Colonic mucosa (tissue), 4 donors: ENCODE measurements at regions not wholly inside any gene's neighbourhood (a gene's known extent, or its start where the extent isn't known, plus 50 kb on each side); places are given as distances from the start of the nearest gene placed in this dataset.

Experiments
- DNase-seq: peaks from one replicate; pipeline ENCODE4 v3.0.0-alpha.2; 2020
- H3K27ac ChIP-seq: fragments of 200-600 bp; one replicate; pipeline ENCODE4 v1.8.0; 2021
- H3K27me3 ChIP-seq: fragments of 200-600 bp; one replicate; pipeline ENCODE4 v1.8.0; 2021
- H3K36me3 ChIP-seq: fragments of 200-600 bp; one replicate; pipeline ENCODE4 v1.8.0; 2021
- H3K4me1 ChIP-seq: fragments of 200-600 bp; one replicate; pipeline ENCODE4 v1.8.0; 2021; ENCODE audit warnings: mild to moderate bottlenecking
- H3K4me3 ChIP-seq: fragments of 200-600 bp; one replicate; pipeline ENCODE4 v1.8.0; 2021
- H3K9ac ChIP-seq, 2 donors: one replicate each; pipeline ENCODE4 v1.7.0; 2013; ENCODE audit warnings: control low read depth in 2 of 2, low read depth in 2 of 2, low read length in 2 of 2
- H3K9me3 ChIP-seq: fragments of 200-600 bp; one replicate; pipeline ENCODE4 v1.8.0; 2021
- intact Hi-C: fragments of 100-400 bp; cut with DNase I; formaldehyde crosslinking; loops from one replicate; pipeline ENCODE4 v1.14.1; 2022
- TF ChIP-seq, protein P1 (sequence below): fragments of 200-600 bp; IDR thresholded peaks from one replicate; pipeline ENCODE4 v1.8.0; 2022; ENCODE audit warnings: antibody characterized with exemption, mild to moderate bottlenecking
- donor health status: healthy.
- donor health status: DM: no; HTN: no; CAD: no.
- donor health status: DM: no; HTN: no; CAD: no.

DNA sequence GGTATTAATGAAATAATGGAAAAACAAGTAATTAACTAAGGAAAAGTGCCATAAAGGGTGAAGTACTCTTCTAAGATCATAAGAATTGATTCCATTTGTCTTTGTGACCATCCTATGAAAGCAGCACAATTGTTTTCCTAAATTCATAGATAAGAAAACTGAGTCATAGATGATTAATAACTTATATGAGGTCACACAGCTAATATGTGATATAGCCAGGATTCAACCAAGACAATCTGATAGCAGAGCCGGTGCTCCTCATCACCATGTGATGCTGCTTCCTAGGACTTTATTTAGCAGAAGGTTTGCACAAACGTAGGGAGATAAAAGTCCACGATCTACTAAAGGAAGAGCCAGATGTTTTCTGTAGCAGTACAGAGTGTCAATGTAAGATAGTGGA is 181.5 kb upstream of the SYT1 start:
- Histone ChIP-seq H3K27me3 (no peaks in the 10 kb centered on the region), H3K4me1 (no peaks in the 10 kb centered on the region), H3K4me3 (no peak overlapping the region), H3K36me3 (no peaks in the 10 kb centered on the region), H3K9ac (no peak overlapping the region), H3K9me3 (no peaks in the 10 kb centered on the region), H3K27ac (no peak overlapping the region)
- TF ChIP-seq, protein P1, sequence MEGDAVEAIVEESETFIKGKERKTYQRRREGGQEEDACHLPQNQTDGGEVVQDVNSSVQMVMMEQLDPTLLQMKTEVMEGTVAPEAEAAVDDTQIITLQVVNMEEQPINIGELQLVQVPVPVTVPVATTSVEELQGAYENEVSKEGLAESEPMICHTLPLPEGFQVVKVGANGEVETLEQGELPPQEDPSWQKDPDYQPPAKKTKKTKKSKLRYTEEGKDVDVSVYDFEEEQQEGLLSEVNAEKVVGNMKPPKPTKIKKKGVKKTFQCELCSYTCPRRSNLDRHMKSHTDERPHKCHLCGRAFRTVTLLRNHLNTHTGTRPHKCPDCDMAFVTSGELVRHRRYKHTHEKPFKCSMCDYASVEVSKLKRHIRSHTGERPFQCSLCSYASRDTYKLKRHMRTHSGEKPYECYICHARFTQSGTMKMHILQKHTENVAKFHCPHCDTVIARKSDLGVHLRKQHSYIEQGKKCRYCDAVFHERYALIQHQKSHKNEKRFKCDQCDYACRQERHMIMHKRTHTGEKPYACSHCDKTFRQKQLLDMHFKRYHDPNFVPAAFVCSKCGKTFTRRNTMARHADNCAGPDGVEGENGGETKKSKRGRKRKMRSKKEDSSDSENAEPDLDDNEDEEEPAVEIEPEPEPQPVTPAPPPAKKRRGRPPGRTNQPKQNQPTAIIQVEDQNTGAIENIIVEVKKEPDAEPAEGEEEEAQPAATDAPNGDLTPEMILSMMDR, result no peak
- intact Hi-C loops, result no loop called here
- no peak for DNase-seq

DNA sequence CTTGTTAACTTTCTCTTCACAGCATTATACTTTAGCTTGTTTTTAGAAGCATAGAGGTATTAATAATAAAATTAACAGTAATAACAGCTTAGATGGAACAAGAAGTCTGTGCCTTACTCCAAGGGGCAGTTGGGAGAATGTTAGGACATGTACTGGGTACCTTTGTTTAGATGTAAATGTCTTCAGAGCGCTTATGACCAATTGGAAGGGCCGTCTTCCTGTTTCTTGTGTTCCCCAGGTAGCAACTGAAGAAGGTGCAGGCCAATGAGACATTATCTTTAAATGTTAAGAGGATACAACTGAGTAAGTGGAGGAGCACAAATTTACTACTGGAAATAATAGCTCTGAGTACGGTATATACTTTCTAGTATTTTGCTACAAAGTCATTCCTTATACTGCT is 180.9 kb upstream of the SYT1 start:
- DNase-seq, result no peak
- TF ChIP-seq, protein P1, result no peak
- no peak overlapping the region for H3K9ac ChIP-seq
- no peaks in the 10 kb centered on the region for H3K9me3 ChIP-seq
- intact Hi-C loops, result no loop called here
- no peak overlapping the region for H3K27ac ChIP-seq
- H3K36me3 ChIP-seq, result no peaks in the 10 kb centered on the region
- no peaks in the 10 kb centered on the region for H3K4me1 ChIP-seq
- H3K27me3 ChIP-seq, result no peaks in the 10 kb centered on the region
- H3K4me3 ChIP-seq, result no peak overlapping the region

DNA sequence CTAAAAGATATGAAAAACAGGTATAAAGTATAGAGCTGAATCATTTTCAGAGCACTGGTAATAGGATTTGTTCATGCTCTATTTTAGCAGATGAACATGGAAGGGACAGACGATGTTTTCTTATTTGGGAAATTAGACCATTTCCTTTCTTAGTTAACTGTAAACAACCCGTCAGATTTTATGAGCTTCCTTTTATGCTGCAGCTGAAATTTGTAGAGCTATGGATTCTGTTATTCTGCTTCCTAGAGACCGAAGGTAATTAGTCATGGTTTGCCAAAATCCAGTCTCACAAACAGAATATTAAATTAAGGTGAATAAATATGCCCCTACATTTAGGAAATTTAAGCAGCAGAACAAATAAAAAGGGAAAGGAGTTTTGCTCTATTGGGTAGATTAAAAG is 180.2 kb upstream of the SYT1 start:
- Histone ChIP-seq H3K4me1 (no peaks in the 10 kb centered on the region), H3K36me3 (no peaks in the 10 kb centered on the region), H3K27me3 (no peaks in the 10 kb centered on the region), H3K9ac (no peak overlapping the region), H3K27ac (no peak overlapping the region), H3K9me3 (no peaks in the 10 kb centered on the region), H3K4me3 (no peak overlapping the region)
- DNase-seq, result no peak
- TF ChIP-seq, protein P1, result no peak
- intact Hi-C loops, result no loop called here

DNA sequence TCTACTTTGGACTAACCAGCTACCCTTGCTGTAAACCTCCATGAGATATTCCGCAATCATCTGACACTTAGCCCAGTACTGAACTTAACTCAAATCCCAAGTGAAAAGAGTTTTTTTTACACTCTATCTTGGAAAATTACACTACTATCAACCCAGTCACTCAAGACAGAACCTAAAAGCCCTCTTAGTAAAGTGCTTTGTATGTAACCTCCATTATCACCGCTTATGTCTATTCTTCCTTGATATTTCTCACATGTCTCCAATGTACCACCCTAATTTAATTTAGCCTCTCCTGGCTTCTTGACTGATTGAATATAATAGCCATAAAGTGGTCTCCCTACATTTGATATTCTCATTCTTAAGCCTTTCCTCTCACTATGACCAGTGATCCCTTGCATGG is 168.8 kb upstream of the SYT1 start:
- Histone ChIP-seq H3K4me1 (no peaks in the 10 kb centered on the region), H3K27ac (no peak overlapping the region), H3K9ac (no peak overlapping the region), H3K36me3 (no peaks in the 10 kb centered on the region), H3K4me3 (no peak overlapping the region), H3K27me3 (no peaks in the 10 kb centered on the region), H3K9me3 (no peaks in the 10 kb centered on the region)
- intact Hi-C loops, result no loop called here
- DNase-seq, result no peak
- TF ChIP-seq, protein P1, result no peak

DNA sequence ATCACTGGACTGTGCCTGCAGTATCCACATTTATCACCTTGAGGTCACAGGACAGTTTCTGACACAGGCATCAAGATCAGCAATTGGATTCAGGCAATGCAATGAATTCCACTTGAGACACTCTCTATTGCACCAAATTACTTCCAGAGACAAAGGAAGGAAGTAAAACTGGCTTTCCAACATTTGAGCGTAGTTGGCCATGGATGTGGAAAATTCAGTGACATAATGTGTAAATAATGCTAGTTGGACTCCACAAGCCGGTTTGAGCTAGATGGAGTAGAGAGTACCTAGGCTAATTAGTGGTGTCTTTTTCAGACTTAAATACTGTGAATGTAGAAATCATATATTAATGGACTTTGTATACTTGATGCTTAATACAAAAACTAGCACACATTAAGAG is 168.3 kb upstream of the SYT1 start:
- no peak overlapping the region for H3K9ac ChIP-seq
- H3K4me1 ChIP-seq, result no peaks in the 10 kb centered on the region
- H3K9me3 ChIP-seq, result no peaks in the 10 kb centered on the region
- H3K27me3 ChIP-seq, result no peaks in the 10 kb centered on the region
- H3K36me3 ChIP-seq, result no peaks in the 10 kb centered on the region
- no peak for DNase-seq
- TF ChIP-seq, protein P1, result no peak
- H3K4me3 ChIP-seq, result no peak overlapping the region
- no peak overlapping the region for H3K27ac ChIP-seq
- intact Hi-C loops, result no loop called here

DNA sequence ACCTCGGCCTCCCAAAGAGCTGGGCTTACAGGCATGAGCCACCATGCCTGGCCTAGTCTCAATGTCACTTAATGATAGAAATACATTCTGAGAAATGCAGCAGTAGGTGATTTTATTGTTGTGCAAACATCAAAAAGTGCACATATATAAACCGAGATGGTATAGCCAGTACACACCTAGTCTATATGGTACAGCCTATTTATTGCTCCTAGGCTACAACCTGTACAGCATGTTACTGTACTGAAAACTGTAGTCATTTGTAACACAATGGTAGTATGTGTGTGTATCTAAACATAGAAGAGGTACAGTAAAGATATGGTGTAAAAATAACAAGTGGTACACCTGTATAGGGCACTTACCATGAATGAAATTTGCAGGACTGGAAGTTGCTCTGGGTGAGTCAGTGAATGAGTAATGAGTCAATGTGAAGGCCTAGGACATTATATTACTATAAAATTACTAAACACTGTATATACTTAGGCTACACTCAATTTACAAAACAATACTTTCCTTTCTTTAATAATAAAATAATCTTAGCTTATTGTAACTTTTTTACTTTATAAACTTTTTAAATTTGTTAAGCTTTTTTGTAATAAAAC is 166.7 kb upstream of the SYT1 start:
- TF ChIP-seq, protein P1, result no peak

More for the DNA sequence above, 166.7 kb upstream of the SYT1 start:
- no peak for DNase-seq
- no peak overlapping the region for H3K4me3 ChIP-seq
- intact Hi-C loops, result no loop called here
- no peaks in the 10 kb centered on the region for H3K9me3 ChIP-seq
- H3K27ac ChIP-seq, result no peak overlapping the region
- H3K27me3 ChIP-seq, result no peaks in the 10 kb centered on the region
- H3K9ac ChIP-seq, result no peak overlapping the region
- no peaks in the 10 kb centered on the region for H3K36me3 ChIP-seq
- no peaks in the 10 kb centered on the region for H3K4me1 ChIP-seq
